ENCODE measurements at regions not wholly inside any gene's neighbourhood (a gene's known extent, or its start where the extent isn't known, plus 50 kb on each side); places are given as distances from the start of the nearest gene placed in this dataset.

- DNase-seq (ENCODE audit: low read depth in 1 of 2, low spot score in 1 of 2) = no peak
- Histone ChIP-seq H3K9me3 (ENCODE audit: low read depth) (no peaks in the 10 kb centered on the region), H3K36me3 (no peaks in the 10 kb centered on the region), H3K27me3 (no peaks in the 10 kb centered on the region), H3K4me3 (no peak overlapping the region), H3K27ac (no peak overlapping the region), H3K4me1 (ENCODE audit: low read depth) (no peaks in the 10 kb centered on the region)
- TF ChIP-seq CTCF (IDR thresholded peaks at IDR 0.05; ENCODE audit: low read depth, low read length) = no peak
These were observed 683.4 kb downstream of the TBC1D22A start for GRCh38 chr22:47445716-47446290.

- no peaks in the 10 kb centered on the region for H3K27me3 ChIP-seq
- no peak for TF ChIP-seq CTCF (IDR thresholded peaks at IDR 0.05; ENCODE audit: low read depth, low read length)
- H3K27ac ChIP-seq = no peak overlapping the region
- H3K9me3 ChIP-seq (ENCODE audit: low read depth) = no peaks in the 10 kb centered on the region
- H3K4me1 ChIP-seq (ENCODE audit: low read depth) = no peaks in the 10 kb centered on the region
- no peaks in the 10 kb centered on the region for H3K36me3 ChIP-seq
- DNase-seq (ENCODE audit: low read depth in 1 of 2, low spot score in 1 of 2) = no peak
- H3K4me3 ChIP-seq = no peak overlapping the region
These were observed 682.8 kb downstream of the TBC1D22A start for GRCh38 chr22:47445212-47445611.

GRCh38 chr22:47444746-47445065 is 682.3 kb downstream of the TBC1D22A start:
- Histone ChIP-seq H3K9me3 (ENCODE audit: low read depth) (no peaks in the 10 kb centered on the region), H3K27ac (no peak overlapping the region), H3K27me3 (no peaks in the 10 kb centered on the region), H3K36me3 (no peaks in the 10 kb centered on the region), H3K4me1 (ENCODE audit: low read depth) (no peaks in the 10 kb centered on the region), H3K4me3 (no peak overlapping the region)
- TF ChIP-seq CTCF (IDR thresholded peaks at IDR 0.05; ENCODE audit: low read depth, low read length) = no peak
- no peak for DNase-seq (ENCODE audit: low read depth in 1 of 2, low spot score in 1 of 2)

- no peak for TF ChIP-seq CTCF (IDR thresholded peaks at IDR 0.05; ENCODE audit: low read depth, low read length)
- H3K27me3 ChIP-seq = no peaks in the 10 kb centered on the region
- H3K4me1 ChIP-seq (ENCODE audit: low read depth) = no peaks in the 10 kb centered on the region
- H3K27ac ChIP-seq = no peak overlapping the region
- no peaks in the 10 kb centered on the region for H3K9me3 ChIP-seq (ENCODE audit: low read depth)
- no peak overlapping the region for H3K4me3 ChIP-seq
- H3K36me3 ChIP-seq = no peaks in the 10 kb centered on the region
- DNase-seq (ENCODE audit: low read depth in 1 of 2, low spot score in 1 of 2) = no peak
These were observed 681.6 kb downstream of the TBC1D22A start for GRCh38 chr22:47443836-47444745.

- no peak for DNase-seq (ENCODE audit: low read depth in 1 of 2, low spot score in 1 of 2)
- Histone ChIP-seq H3K4me1 (ENCODE audit: low read depth) (no peaks in the 10 kb centered on the region), H3K36me3 (no peaks in the 10 kb centered on the region), H3K9me3 (ENCODE audit: low read depth) (no peaks in the 10 kb centered on the region), H3K27ac (no peak overlapping the region), H3K4me3 (no peak overlapping the region), H3K27me3 (no peaks in the 10 kb centered on the region)
- TF ChIP-seq CTCF (IDR thresholded peaks at IDR 0.05; ENCODE audit: low read depth, low read length) = no peak
These were observed 680.4 kb downstream of the TBC1D22A start for GRCh38 chr22:47442821-47443220.
